PC-9 (cell line): ENCODE measurements at regions not wholly inside any gene's neighbourhood (a gene's known extent, or its start where the extent isn't known, plus 50 kb on each side); places are given as distances from the start of the nearest gene placed in this dataset.

Experiments
- BruUV-seq: library from RNA; stranded (reverse); fragments of 400-500 nt; replicated peaks from 2 replicates; lab custom pipeline; 2021; lab: Mats Ljungman, UMichigan
- CTCF ChIA-PET: fragments of 300-600 bp; sonication (Branson Sonifier 250); formaldehyde crosslinking; loops from one replicate; lab custom pipeline; 2022; ENCODE audit warnings: antibody characterized with exemption; lab: Charles Lee
- POLR2A ChIA-PET: fragments of 300-600 bp; sonication (Branson Sonifier 250); formaldehyde crosslinking; loops from one replicate; lab custom pipeline; 2022; ENCODE audit warnings: antibody characterized with exemption; ENCODE audit not compliant: unreplicated experiment; lab: Charles Lee
- DNase-seq, 2 experiments: peaks; one replicate each; pipeline versions ENCODE4 v3.0.0 to v3.0.0-alpha.2; 2015 to 2022; ENCODE audit warnings: mixed read lengths in 1 of 2
- H2AFZ ChIP-seq: fragments of 200-600 bp; sonication (generic); 2 replicates; pipeline ENCODE4 v1.8.1; 2017; ENCODE audit warnings: antibody characterized with exemption
- H3F3A ChIP-seq: fragments of 200-600 bp; sonication (generic); 2 replicates; pipeline ENCODE4 v1.8.1; 2017; ENCODE audit warnings: antibody characterized with exemption, mild to moderate bottlenecking, low read depth; ENCODE audit not compliant: insufficient read depth
- H3K27ac ChIP-seq: fragments of 200-600 bp; sonication (generic); 2 replicates; pipeline ENCODE4 v1.6.1; 2016; ENCODE audit warnings: mixed run types
- H3K27me3 ChIP-seq: fragments of 200-600 bp; sonication (generic); 2 replicates; pipeline ENCODE4 v1.6.1; 2016; ENCODE audit warnings: low read depth, mixed run types; ENCODE audit not compliant: insufficient read depth
- H3K36me3 ChIP-seq: fragments of 200-600 bp; sonication (generic); 2 replicates; pipeline ENCODE4 v1.6.1; 2016; ENCODE audit warnings: low read depth, mixed run types
- H3K4me1 ChIP-seq: fragments of 200-600 bp; sonication (generic); replicated peaks from 2 replicates; pipeline ENCODE4 v1.6.1; 2016; ENCODE audit warnings: mixed run types; ENCODE audit not compliant: insufficient read depth
- H3K4me2 ChIP-seq: fragments of 200-600 bp; sonication (generic); 2 replicates; pipeline ENCODE4 v1.6.1; 2017; ENCODE audit warnings: mixed run types
- H3K4me3 ChIP-seq: fragments of 200-600 bp; sonication (generic); 2 replicates; pipeline ENCODE4 v1.6.1; 2016; ENCODE audit warnings: mixed run types
- H3K79me2 ChIP-seq: fragments of 200-600 bp; sonication (generic); 2 replicates; pipeline ENCODE4 v1.6.1; 2017; ENCODE audit warnings: low read depth, mixed run types
- H3K9me2 ChIP-seq: fragments of 200-600 bp; sonication (generic); 2 replicates; pipeline ENCODE4 v1.8.1; 2017; ENCODE audit warnings: mild to moderate bottlenecking; ENCODE audit not compliant: insufficient read depth
- H3K9me3 ChIP-seq: fragments of 200-600 bp; sonication (generic); 2 replicates; pipeline ENCODE4 v1.8.1; 2016; ENCODE audit warnings: low read depth; ENCODE audit not compliant: insufficient read depth
- H4K20me1 ChIP-seq: fragments of 200-600 bp; sonication (generic); 2 replicates; pipeline ENCODE4 v1.8.1; 2017; ENCODE audit not compliant: insufficient read depth
- EZH2 ChIP-seq: fragments of 200-600 bp; sonication (generic); IDR thresholded peaks from 2 replicates; pipeline ENCODE4 v1.8.0; 2017; ENCODE audit warnings: antibody characterized with exemption, low read depth
- intact Hi-C: fragments of 100-400 bp; cut with micrococcal nuclease; formaldehyde crosslinking; loops from one replicate; pipeline ENCODE4 v1.10.0; 2022; ENCODE audit not compliant: unreplicated experiment
- TF ChIP-seq, protein P1 (sequence below): fragments of 200-600 bp; sonication (generic); conservative IDR thresholded peaks from 2 replicates; pipeline ENCODE4 v1.6.1; 2017; ENCODE audit warnings: mixed run types, antibody characterized with exemption, mild to moderate bottlenecking, moderate library complexity

DNA sequence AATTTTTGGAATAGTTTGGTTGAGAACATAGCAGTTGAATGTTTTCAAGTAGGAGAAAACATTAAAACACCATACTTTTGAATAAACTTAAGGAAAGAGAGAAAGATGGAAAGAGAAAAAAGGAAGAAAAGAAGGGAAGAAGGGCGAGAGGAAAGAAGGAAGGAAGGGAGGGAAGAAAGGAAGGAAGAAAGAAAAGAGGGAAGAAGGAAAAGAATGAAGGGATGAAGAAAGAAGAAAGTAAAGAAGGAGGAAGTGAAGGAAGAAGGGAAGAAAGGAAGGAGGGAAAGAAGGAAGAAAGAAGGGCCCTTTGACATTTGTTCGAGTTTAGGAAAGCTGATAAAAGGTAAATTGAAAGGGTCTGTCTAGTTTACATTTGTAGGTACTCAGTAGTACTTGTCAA lies 482.7 kb downstream of the SIPA1L2 start:
- no peaks in the 10 kb centered on the region for H4K20me1 ChIP-seq
- POLR2A ChIA-PET = no interaction called here
- intact Hi-C loops = no loop called here
- H3K9me2 ChIP-seq = no peaks in the 10 kb centered on the region
- H2AFZ ChIP-seq = no peak overlapping the region
- peaks cover 11% of the 10 kb centered on the region; the same call in 1 of the 2 replicates for H3K27me3 ChIP-seq
- no peaks in the 10 kb centered on the region for H3K79me2 ChIP-seq
- H3F3A ChIP-seq = no peaks in the 10 kb centered on the region
- TF ChIP-seq EZH2 = no peak
- TF ChIP-seq, protein P1, sequence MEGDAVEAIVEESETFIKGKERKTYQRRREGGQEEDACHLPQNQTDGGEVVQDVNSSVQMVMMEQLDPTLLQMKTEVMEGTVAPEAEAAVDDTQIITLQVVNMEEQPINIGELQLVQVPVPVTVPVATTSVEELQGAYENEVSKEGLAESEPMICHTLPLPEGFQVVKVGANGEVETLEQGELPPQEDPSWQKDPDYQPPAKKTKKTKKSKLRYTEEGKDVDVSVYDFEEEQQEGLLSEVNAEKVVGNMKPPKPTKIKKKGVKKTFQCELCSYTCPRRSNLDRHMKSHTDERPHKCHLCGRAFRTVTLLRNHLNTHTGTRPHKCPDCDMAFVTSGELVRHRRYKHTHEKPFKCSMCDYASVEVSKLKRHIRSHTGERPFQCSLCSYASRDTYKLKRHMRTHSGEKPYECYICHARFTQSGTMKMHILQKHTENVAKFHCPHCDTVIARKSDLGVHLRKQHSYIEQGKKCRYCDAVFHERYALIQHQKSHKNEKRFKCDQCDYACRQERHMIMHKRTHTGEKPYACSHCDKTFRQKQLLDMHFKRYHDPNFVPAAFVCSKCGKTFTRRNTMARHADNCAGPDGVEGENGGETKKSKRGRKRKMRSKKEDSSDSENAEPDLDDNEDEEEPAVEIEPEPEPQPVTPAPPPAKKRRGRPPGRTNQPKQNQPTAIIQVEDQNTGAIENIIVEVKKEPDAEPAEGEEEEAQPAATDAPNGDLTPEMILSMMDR = no peak
- no peak overlapping the region for H3K27ac ChIP-seq
- no peaks in the 10 kb centered on the region for H3K9me3 ChIP-seq
- H3K4me1 ChIP-seq = peaks cover 10% of the 10 kb centered on the region
- no peaks in the 10 kb centered on the region for H3K36me3 ChIP-seq
- no peak for DNase-seq
- H3K4me3 ChIP-seq = no peak overlapping the region
- CTCF ChIA-PET = no interaction called here
- no peak overlapping the region for H3K4me2 ChIP-seq
- no TSS peak for BruUV-seq

DNA sequence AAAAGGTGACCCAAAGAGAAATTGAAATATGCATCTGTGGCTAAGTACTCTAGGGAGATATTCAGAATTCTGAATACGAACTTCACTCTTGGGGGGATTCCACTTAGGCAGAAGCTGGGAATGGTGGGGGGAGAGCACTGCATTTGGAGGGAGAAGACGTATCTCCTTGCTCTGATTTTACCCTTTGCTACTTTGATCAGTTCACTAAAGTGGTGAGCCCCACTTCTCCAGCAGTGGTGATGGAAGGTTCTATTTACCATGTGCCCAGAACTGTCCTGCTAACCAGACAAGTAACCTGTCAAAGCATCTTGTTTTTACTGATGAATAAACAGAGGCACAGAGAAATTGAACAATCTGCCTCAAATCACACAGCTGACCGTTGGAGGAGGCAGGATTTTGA lies 483.4 kb downstream of the SIPA1L2 start:
- Histone ChIP-seq H2AFZ (no peak overlapping the region), H3F3A (no peaks in the 10 kb centered on the region), H3K36me3 (no peaks in the 10 kb centered on the region), H3K9me2 (no peaks in the 10 kb centered on the region), H3K27me3 (peaks cover 11% of the 10 kb centered on the region; the same call in 1 of the 2 replicates), H3K79me2 (no peaks in the 10 kb centered on the region), H3K27ac (no peak overlapping the region), H4K20me1 (no peaks in the 10 kb centered on the region), H3K9me3 (no peaks in the 10 kb centered on the region), H3K4me3 (no peak overlapping the region), H3K4me1 (peaks cover 10% of the 10 kb centered on the region), H3K4me2 (no peak overlapping the region)
- CTCF ChIA-PET = no interaction called here
- DNase-seq = no peak
- POLR2A ChIA-PET = no interaction called here
- intact Hi-C loops = no loop called here
- no peak for TF ChIP-seq EZH2
- TF ChIP-seq, protein P1 = no peak
- no TSS peak for BruUV-seq

GRCh38 chr1:232145768-232146167 lies 484.2 kb downstream of the SIPA1L2 start:
- H3K27me3 ChIP-seq = peaks cover 11% of the 10 kb centered on the region; the same call in 1 of the 2 replicates
- intact Hi-C loops = no loop called here
- ChIA-PET CTCF (no interaction called here), POLR2A (no interaction called here)
- H2AFZ ChIP-seq = no peak overlapping the region
- no peaks in the 10 kb centered on the region for H3F3A ChIP-seq
- H3K27ac ChIP-seq = no peak overlapping the region
- no peaks in the 10 kb centered on the region for H4K20me1 ChIP-seq
- H3K4me3 ChIP-seq = no peak overlapping the region
- no peaks in the 10 kb centered on the region for H3K79me2 ChIP-seq
- H3K9me3 ChIP-seq = no peaks in the 10 kb centered on the region
- no peaks in the 10 kb centered on the region for H3K9me2 ChIP-seq
- no peak for TF ChIP-seq EZH2
- TF ChIP-seq, protein P1 = no peak
- BruUV-seq = no TSS peak
- no peak for DNase-seq
- peaks cover 10% of the 10 kb centered on the region for H3K4me1 ChIP-seq
- H3K36me3 ChIP-seq = no peaks in the 10 kb centered on the region
- H3K4me2 ChIP-seq = no peak overlapping the region
